ENCODE measurements at regions not wholly inside any gene's neighbourhood (a gene's known extent, or its start where the extent isn't known, plus 50 kb on each side); places are given as distances from the start of the nearest gene placed in this dataset.
"Not testable (repeated sequence)": the region's sequence is repeated elsewhere in the genome, so short reads cannot be mapped to it uniquely, and the experiment has no call there.

DNA sequence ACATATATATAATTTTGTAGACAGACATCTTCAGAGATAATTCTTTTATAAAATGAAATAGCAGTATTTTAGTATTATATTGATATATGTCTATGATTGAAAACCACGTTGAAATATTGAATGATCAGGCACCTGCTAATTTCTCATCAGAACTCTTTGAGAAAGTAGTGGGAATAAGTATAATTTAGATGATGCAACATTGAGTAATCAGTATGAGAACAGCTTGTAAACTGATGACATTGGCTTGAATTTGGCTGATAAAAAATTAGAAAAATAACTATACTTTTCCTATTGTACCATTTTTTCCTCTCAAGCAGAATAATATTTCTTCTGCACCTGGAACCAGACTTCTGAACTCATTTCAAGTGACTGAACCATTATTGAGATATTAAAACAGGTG, 1316.8 kb downstream of the NCAM2 start:
- DNase-seq: no peak

DNA sequence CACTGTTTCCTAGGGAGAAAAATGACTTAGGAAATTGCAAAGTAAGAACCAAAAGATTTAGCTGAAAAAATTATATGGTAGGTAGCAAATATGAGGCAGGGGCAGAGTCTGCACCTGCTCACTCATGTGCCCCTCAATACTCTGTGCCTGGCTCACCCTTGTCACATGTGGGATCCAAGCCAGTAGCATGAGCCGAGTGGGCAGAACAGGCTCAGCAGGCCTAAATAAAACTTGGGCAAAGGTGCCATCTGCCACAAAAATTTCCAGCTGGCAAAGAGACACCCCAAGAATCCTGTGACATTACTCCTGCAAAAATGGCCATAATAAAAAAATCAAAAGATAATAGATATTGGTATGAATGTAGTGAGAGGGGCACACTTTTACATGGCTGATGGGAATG, 1321.2 kb downstream of the NCAM2 start:
- no peak for DNase-seq

DNA sequence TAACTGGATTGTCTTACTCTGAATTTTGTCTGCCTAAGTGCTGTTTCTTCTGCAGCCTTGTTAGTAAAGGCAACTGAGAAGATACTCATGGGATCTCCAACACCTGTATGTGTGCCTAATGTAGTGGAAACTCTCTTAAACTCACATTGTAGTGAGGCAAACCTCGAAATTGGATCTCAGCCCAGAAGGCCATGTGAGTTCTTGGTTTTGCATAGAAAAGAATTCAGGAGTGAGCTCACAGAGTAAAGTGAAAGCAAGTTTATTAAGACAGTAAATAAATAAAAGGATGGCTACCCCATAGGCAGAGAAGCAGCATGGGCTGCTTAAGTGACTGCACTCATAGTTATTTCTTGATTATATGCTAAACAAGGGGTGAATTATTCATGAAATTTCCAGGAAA, 1344.7 kb downstream of the NCAM2 start:
- DNase-seq: no peak

DNA sequence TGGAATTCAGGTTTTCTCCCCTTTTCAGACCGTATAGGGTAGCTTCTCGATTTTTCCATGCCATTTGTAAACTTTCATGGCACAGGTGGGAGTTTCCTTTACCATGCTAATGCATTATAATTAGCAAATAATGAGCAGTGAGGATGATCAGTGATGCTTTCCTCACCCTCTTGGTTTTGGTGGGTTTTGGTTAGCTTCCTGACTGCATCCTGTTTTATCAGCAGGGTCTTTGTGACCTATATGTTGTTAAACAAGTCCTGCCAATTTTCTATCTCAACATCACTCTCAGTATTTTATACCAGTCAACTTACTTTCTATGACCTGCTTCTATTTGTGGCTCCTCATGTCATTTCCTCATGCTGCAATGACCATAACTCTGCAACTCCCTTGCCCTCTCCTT, 1345.1 kb downstream of the NCAM2 start:
- no peak for DNase-seq

DNA sequence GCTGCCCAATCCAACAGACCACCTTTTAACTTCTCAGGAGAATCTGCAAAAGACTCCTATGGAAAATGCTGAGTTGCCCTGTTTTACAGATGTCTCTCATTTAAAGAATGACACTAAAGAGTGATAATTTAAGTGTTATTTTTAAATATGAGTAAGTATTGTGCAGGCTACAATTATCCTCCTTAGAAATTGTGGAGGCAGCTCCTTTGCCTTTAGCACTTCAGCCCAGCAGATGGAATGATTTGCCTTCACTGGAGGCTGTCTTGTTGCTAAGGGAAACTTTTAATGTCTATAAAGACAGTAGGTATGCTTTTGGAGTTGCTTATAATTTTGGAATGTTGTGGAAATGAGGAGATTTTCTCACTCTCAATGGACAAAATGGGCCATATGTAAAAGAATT, 1345.5 kb downstream of the NCAM2 start:
- DNase-seq: no peak

DNA sequence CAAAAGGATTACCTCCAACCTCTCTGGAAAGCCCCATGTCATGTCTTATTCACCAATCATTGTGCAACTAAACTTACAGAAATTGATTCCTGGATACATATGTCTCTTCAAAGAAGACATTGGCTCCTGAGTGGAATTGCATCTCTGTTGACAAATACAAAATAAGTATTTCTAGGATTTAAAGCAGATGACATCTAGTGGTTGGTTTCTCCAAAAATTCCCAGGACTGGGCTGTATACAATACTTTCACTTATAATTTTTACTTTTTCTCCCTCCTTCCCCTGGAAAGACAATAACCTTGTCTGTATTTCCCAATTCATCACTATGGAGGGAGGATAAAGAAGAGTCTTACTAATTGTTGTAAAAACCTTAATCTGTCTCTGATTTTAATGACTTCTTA, 1347.4 kb downstream of the NCAM2 start:
- DNase-seq: no peak

DNA sequence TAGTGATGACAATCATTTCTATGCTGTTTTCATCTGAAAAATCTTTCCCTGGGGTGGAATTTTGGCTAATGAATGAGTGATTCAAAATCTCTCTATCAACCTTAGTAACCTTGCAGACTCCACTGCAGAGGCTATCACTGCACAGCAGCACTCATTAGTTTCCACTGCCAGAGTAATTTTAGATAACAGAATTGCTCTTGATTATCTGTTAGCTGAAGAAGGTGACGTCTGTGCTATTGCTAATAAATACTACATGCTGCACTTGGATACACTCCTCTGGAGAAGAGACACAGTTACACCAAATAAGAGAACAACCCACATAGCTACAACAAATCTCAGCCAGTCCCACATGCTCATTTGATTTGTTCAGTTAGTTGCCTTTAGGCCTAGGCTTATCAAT, 1348.4 kb downstream of the NCAM2 start:
- no peak for DNase-seq

DNA sequence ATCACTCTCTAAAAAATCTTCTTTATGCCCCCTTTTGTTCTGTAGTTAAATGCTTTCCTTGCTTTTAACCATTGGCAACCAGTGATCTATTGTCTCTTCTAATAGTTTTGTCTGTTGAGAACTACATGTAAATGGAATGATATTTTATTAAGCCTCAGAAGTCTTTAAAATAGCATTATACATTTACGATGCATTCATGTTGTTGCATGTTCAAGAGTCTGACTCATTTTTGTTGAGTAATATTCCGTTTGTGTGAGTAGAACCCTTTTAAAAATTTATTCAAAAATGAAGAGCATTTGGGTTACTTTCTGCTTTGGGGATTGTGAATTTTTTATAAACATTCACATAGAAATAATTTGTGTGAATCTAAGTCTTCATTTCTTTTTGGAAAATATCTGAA, 1352.9 kb downstream of the NCAM2 start:
- DNase-seq: no peak

DNA sequence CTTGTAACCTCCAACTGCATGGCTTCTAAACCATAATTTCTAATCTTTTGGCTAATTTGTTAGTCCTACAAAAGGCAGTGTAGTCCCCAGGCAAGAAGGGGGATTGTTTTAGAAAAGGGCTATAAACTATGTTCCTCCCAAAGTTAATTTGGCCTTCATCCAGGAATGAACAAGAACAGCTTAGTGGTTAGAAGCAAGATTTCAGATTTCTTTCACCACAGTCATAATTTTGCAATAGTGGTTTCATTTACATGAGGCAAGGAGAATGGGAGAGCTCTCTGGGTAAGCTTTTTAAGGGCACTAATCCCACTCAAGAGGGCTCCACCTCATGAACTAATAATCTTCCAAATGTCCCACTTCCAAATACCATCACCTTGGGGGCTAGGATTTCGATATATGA, 1353.9 kb downstream of the NCAM2 start:
- no peak for DNase-seq

DNA sequence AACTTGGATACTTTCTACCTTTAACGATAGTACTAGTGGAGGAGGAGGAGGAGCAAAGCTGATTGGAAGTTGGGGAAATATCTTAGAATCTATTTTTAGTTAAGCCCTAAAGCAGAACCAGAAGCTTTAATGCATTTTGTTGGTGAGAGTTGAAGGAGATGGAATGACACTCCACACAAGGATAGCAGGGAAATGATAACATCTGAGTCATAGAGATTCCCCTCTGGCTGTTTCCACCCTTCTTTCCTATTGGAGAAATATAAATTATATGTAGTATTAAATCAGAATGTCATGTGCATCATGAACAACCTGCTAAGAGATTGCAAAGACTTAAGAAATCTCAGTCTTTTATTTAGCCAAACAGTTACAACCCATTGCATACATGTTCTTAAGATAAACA, 1357.7 kb downstream of the NCAM2 start:
- no peak for DNase-seq

DNA sequence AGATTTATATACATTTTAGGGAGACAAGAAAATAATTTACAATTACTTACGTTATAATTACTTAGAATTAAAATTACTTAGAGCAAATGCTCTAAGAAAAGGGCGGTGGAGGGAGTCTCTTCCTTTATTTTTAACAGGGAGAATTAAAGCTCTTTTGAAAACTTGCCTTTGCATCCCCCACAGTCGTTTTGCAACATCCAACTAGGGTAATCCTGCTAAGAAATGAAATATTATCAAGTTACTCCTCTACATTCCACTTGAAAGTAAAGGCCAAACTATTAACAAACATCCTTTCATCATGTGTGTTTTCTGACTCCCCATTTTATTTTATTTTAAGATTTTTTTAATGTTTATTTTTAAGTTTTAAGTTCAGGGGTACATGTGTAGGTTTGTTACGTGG, 1358.5 kb downstream of the NCAM2 start:
- no peak for DNase-seq

DNA sequence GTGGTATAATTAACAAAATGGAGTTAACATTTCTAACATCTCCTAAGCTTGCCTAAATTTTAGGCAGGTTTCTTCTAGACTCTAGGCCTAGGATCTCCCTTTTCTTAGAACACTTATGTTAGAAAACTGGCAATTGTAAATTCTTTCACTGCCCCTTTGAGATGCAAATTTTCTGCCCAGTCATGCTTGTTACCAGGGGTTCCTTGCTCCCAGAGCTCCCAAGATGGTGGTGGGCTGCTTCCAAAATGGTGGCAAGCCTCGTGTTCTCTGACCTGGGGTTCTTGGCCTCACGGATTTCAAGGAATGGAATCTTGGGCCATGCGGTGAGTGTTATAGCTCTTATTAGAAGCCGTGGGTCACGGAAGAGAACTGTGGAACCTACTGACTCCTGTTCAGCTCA, 1361.4 kb downstream of the NCAM2 start:
- DNase-seq: not testable (repeated sequence)

DNA sequence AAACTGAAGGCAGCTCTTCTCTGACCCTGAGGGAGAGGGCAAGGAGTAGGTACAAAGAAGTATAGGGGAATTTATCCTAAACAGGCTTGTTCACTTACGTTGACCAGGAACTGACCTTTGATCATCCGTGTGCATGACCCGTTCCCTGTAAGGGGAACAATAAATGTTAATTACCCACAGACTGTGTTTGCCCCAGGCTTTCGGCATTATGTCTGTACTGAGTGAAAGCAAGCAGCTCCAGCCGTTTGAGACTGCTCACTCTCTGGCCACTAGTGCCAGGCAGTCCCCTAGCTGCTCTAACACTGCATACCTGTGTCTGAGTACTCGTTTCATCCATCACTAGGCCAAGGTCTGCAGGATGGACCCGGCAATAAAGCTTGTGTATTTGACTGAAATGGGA, 1365.3 kb downstream of the NCAM2 start:
- DNase-seq: no peak

DNA sequence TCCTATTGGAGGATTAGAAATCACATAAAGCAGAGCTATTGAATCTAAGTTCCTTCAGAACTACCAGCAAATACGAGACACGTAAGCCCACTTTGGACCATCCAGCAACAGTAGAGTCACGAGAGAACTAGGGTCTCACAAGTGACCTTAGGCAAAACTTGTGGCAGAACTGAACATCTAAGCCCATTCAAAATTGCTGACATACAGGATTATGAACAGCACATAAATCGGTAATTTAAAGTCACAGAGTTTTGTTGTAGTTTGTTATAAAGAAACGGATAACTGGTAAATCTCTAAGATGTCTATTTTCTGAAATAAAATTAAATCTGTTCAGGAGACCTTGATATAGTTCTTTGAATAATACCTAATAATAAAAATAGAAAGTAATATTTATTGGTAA, 1366.0 kb downstream of the NCAM2 start:
- DNase-seq: no peak

DNA sequence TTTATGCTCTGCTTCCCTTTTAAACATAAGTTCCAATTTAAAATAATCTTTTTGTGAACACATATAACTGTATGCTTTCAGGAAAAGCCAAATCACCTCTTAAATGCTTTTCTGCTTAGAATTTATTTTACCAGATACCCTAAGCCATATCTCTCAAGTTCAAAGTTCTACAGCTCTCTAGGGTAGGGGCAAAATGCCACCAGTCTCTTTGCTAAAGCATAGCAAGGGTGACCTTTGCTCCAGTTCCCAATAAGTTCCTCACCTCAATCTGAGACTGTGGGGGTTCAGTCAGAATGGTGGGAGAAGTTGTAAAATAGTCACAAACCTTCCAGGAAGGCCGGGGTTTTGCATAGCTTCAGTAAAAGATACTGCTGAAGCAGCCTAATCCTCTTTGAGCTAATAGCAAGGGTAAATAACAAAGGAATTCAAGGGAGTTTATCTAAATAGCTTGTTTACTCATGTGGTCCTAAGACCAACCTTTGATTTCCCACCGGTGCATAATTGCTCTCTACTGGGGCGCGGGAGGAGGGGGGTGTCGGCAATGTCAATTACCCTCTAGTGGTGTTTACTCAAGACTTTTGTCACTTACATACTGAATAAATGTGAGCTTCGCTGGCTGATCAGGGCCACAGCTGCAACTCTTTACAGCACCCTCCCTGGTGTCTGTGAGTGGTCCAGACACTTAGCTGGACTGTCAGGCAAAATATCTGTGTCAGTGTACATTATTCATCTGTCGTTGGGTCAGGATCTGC, 1376.2 kb downstream of the NCAM2 start:
- no peak for DNase-seq

DNA sequence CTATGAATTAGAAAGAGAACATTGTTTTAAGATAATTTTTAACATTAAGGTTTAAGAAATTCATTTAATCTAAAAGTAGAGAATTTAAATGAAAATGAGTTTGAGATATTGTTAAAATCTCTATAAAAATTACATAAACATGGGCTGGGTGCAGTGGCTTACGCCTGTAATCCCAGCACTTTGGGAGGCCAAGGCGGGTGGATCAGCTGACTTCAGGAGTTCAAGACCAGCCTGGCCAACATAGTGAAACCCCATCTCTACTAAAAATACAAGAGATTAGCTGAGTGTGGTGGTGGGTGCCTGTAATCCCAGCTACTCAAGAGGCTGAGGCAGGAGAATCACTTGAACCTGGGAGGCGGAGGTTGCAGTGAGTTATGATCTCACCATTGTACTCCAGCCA, 1379.6 kb downstream of the NCAM2 start:
- DNase-seq: not testable (repeated sequence)

DNA sequence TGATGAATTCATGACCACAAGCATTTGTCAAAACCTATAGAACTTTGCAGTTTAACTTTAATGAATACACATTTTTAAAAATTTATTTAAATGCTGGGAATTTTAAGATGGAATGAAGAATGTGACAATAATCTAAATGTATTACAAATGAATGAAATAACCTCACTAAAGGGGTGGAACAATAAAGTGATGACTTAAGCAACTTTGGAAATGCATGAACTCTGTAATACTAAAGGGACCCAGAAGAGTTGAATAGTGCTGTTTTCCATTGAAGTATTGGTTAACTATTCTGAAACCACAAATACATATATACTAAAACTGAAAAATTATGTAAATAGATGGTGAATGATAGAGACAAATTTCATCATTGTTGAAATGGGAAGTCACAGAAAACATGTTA, 1395.1 kb downstream of the NCAM2 start:
- no peak for DNase-seq

DNA sequence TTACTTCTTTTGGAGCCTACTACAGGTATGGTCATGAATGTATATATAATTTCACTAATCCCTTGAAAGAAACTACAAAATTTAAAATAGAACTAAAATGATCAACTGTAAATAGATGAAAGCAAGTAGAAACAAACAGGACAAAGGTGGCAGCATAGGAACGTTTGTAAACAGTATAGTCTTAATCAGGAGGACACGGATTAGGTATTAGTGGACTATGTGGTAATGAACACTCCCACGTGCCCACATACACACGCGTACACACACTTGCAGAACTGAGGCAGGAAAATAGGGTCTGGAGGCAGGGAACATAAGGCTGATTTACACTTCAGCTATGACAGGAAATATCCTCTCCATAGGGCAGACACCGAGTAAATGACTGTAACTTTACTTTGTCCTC, 1397.8 kb downstream of the NCAM2 start:
- DNase-seq: no peak

DNA sequence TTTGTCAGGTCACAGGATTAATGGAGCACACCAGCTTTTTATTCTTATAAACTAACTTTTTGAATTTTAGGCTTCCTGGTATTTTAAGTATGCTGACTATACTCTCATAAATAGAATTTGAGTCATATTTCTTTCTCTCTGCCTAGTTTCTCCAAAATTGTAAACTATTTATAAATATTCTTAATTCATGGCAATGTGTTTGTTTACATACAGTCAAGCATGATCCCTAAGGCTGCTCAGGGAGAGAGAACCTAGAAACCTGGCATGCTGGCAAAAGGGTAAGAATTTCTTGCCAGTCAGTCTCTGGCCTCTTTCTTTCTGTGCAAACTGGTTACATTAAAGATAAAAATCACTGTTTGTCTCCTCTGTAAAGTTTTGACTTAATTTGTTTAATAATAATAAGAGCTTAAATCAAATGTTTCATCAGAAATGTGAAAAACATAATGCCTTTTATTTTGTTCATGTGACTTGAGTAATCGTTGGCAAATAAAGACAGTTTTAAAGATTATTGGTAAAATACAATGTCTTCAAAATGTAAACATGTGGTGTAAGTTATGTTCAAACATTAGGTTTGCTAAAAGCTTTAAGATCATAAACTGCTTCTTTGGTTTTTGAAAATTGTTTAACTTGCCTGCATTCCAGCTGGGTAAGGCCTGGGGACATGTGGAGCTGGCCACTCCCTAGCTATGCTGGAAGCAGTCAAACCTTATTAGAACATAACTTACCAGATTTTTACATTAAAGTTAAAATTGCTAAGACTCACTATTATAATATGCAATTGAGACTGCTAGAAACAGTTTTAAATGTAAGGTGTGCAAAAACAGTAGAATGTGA, 1401.7 kb downstream of the NCAM2 start:
- no peak for DNase-seq

DNA sequence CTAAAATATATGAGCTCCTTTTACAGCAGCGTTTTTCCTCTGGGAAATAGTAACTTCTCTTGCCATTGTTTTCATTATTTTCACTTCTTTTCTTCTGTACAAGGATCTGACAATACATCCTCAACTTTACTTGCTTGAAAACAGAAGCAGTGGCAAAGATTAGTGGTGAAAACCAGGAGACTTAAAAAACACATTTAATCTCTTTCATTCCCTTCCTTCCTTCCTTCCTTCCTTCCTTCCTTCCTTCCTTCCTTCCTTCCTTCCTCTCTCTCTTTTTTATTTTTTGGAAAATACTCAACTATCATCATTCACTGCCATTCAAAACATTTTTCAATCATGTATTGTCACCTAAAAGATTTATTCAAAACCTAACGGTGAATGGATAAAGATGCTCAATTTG, 1411.4 kb downstream of the NCAM2 start:
- DNase-seq: no peak

DNA sequence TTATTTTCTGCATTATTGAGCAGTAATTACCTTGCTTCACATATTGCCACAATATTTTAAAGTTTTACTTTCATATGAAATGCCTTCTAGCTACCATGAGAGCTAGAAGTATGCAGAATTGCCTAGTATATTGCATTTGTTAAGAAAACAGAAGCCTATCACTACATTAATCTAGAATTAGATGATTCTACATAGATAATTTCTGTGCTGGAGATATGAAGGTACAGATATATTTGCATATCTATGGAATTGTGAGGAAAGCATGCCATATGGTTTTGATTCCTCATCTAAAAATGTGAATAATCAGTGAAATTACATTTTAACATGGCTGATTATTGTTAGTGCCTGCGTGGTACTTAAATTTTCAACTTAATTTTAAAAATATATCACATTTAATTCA, 1418.3 kb downstream of the NCAM2 start:
- DNase-seq: no peak

DNA sequence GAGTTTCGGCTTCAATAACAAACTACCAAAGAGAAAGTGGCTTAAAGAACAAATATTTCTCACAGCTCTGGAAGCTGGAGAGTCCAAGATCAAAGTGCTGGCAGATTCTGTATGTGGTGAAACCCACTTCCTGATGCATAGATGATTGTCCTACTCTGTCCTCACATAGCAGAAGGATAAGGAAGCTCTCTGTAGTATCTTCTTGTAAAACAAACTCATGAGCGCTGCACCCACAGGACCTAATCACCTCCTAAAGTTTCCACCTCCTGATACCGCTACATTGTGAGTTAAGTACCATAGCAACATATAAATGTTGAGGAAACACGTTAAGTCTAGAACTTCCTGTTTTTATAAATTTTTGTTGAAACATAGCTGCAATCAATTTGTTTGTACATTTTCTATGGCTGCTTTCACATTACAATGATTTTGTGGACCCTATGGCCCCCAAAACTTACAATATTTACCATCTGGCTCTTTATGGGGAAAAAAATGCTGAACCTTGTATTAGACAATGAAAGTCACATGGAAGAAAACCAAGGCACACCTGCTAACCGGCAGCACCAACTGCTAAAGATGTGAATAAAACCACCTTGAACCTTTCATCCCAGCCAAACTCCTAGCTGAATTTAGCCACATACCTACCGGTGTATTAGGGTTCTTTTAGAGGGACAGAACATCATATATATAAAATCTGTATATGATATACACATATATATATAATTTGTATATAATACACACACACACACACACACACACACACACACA, 1423.4 kb downstream of the NCAM2 start:
- DNase-seq: peak; percentile 64

DNA sequence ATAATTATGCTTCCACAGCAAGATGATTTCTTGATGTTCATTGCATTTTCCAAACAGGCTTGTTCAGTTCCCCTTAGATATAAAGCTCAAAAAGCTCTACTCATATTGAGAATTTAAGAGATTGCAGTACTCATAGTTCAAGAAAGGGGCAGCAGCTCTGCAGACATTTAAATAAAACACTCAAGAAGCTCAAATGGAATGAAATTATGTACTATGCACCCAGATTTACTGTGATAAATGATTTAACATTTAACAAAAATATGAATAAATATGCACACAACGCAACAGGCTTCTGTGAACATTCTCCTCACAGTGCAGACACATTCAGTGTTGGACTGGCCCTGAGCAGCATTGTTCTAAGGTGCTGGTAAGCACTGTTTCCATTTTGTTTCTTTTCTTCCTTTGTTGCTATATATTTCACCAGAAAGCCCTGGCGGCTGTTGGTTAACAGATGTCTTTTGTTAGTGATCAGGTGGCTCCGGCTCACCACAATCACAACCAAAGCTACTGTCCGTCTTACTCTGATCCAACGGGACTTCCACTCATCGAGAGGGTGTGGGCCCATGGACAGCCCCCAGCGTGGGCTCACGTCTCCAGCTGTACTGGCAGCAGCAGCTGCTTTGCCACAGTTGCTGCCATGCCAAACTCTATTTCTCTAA, 1440.3 kb downstream of the NCAM2 start:
- DNase-seq: no peak

Measured in KG1 (cell line).